Astrocyte (in vitro differentiated cells and primary cell): ENCODE measurements at regions not wholly inside any gene's neighbourhood (a gene's known extent, or its start where the extent isn't known, plus 50 kb on each side); places are given as distances from the start of the nearest gene placed in this dataset.
A peak's percentile ranks its signal among the peaks of the same experiment; 100 is the strongest.

Source experiments
- DNase-seq: peaks from one replicate; pipeline ENCODE4 v3.0.0-alpha.2; 2010; ENCODE audit warnings: low read depth
- FAIRE-seq: peaks from 2 replicates; lab custom pipeline; 2011; peaks lifted over from hg19 to GRCh38; lab: Jason Lieb, UNC
- H2AFZ ChIP-seq: 2 replicates; pipeline ENCODE4 v1.6.0; 2012; ENCODE audit warnings: low read depth, low read length, inconsistent platforms
- H3K27ac ChIP-seq: 2 replicates; pipeline ENCODE4 v1.5.1; 2011; ENCODE audit warnings: low read depth, low read length, inconsistent platforms
- H3K27me3 ChIP-seq: 2 replicates; pipeline ENCODE4 v1.6.0; 2011; ENCODE audit warnings: low read length, inconsistent platforms; ENCODE audit not compliant: insufficient read depth
- H3K36me3 ChIP-seq: 2 replicates; pipeline ENCODE4 v1.5.1; 2011; ENCODE audit warnings: low read length, inconsistent platforms; ENCODE audit not compliant: insufficient read depth
- H3K4me1 ChIP-seq: 2 replicates; pipeline ENCODE4 v1.5.1; 2011; ENCODE audit warnings: low read length, inconsistent platforms; ENCODE audit not compliant: insufficient read depth
- H3K4me2 ChIP-seq: 2 replicates; pipeline ENCODE4 v1.6.0; 2012; ENCODE audit warnings: low read length, inconsistent platforms
- H3K4me3 ChIP-seq: 2 replicates; pipeline ENCODE4 v1.5.1; 2011; ENCODE audit warnings: low read depth, mild to moderate bottlenecking, low read length, inconsistent platforms; ENCODE audit not compliant: insufficient read depth
- H3K79me2 ChIP-seq: 2 replicates; pipeline ENCODE4 v1.6.0; 2012; ENCODE audit warnings: mild to moderate bottlenecking, low read length, inconsistent platforms; ENCODE audit not compliant: insufficient read depth
- H3K9ac ChIP-seq: 2 replicates; pipeline ENCODE4 v1.6.0; 2012; ENCODE audit warnings: mild to moderate bottlenecking, low read length, inconsistent platforms
- H3K9me3 ChIP-seq: 2 replicates; pipeline ENCODE4 v1.5.1; 2012; ENCODE audit warnings: low read depth, mild to moderate bottlenecking, low read length, inconsistent platforms; ENCODE audit not compliant: insufficient read depth
- H4K20me1 ChIP-seq: 2 replicates; pipeline ENCODE4 v1.6.0; 2012; ENCODE audit warnings: low read length, inconsistent platforms; ENCODE audit not compliant: insufficient read depth
- H3K27ac Mint-ChIP-seq: one replicate; pipeline ENCODE4 v1.8.0; 2021; ENCODE audit warnings: mild to moderate bottlenecking, mixed read lengths; ENCODE audit not compliant: unreplicated experiment
- H3K27me3 Mint-ChIP-seq: one replicate; pipeline ENCODE4 v1.8.0; 2021; ENCODE audit warnings: low read depth, mixed read lengths; ENCODE audit not compliant: unreplicated experiment
- H3K36me3 Mint-ChIP-seq: one replicate; pipeline ENCODE4 v1.8.0; 2021; ENCODE audit warnings: low read depth, mixed read lengths; ENCODE audit not compliant: unreplicated experiment
- H3K4me1 Mint-ChIP-seq: one replicate; pipeline ENCODE4 v1.8.0; 2021; ENCODE audit warnings: low read depth, mixed read lengths; ENCODE audit not compliant: unreplicated experiment
- H3K4me3 Mint-ChIP-seq: one replicate; pipeline ENCODE4 v1.8.0; 2021; ENCODE audit warnings: mild to moderate bottlenecking, moderate library complexity, mixed read lengths; ENCODE audit not compliant: unreplicated experiment
- H3K9me3 Mint-ChIP-seq: one replicate; pipeline ENCODE4 v1.8.0; 2021; ENCODE audit warnings: mild to moderate bottlenecking, mixed read lengths; ENCODE audit not compliant: unreplicated experiment
- CTCF ChIP-seq: IDR thresholded peaks from 2 replicates; pipeline ENCODE4 v1.5.1; 2011; ENCODE audit warnings: low read depth, mild to moderate bottlenecking, inconsistent platforms, low read length, moderate library complexity; ENCODE audit not compliant: insufficient read depth
- EZH2 ChIP-seq: IDR thresholded peaks from 2 replicates; pipeline ENCODE4 v1.6.1; 2012; ENCODE audit warnings: mild to moderate bottlenecking, low read length, inconsistent platforms; ENCODE audit not compliant: insufficient read depth

GRCh38 chr3:106473576-106474475 is 605.0 kb upstream of the CBLB start:
- Histone ChIP-seq H3K4me1 (no peaks in the 10 kb centered on the region), H3K27me3 (no peaks in the 10 kb centered on the region), H3K4me2 (no peak overlapping the region), H3K4me3 (no peak overlapping the region), H3K79me2 (no peaks in the 10 kb centered on the region), H4K20me1 (no peaks in the 10 kb centered on the region), H3K9ac (no peak overlapping the region), H3K9me3 (no peaks in the 10 kb centered on the region), H3K27ac (no peak overlapping the region), H3K36me3 (no peaks in the 10 kb centered on the region), H2AFZ (no peak overlapping the region)
- H3K27me3 Mint-ChIP-seq = no peaks in the 10 kb centered on the region
- H3K4me1 Mint-ChIP-seq = no peaks in the 10 kb centered on the region
- no peak overlapping the region for H3K4me3 Mint-ChIP-seq
- H3K27ac Mint-ChIP-seq = no peak overlapping the region
- DNase-seq (no peak), FAIRE-seq (no peak)
- no peak for TF ChIP-seq EZH2
- TF ChIP-seq CTCF = no peak
- no peaks in the 10 kb centered on the region for H3K36me3 Mint-ChIP-seq
- H3K9me3 Mint-ChIP-seq = no peaks in the 10 kb centered on the region

GRCh38 chr3:106482451-106482850 is 613.6 kb upstream of the CBLB start:
- Histone ChIP-seq H4K20me1 (no peaks in the 10 kb centered on the region), H3K36me3 (no peaks in the 10 kb centered on the region), H3K79me2 (no peaks in the 10 kb centered on the region), H3K4me1 (no peaks in the 10 kb centered on the region), H2AFZ (no peak overlapping the region), H3K27ac (no peak overlapping the region), H3K27me3 (no peaks in the 10 kb centered on the region), H3K4me2 (no peak overlapping the region), H3K9me3 (no peaks in the 10 kb centered on the region), H3K4me3 (no peak overlapping the region), H3K9ac (no peak overlapping the region)
- peaks cover 3% of the 10 kb centered on the region for H3K9me3 Mint-ChIP-seq
- DNase-seq (peak; percentile 4), FAIRE-seq (no peak)
- no peak overlapping the region for H3K27ac Mint-ChIP-seq
- no peaks in the 10 kb centered on the region for H3K27me3 Mint-ChIP-seq
- no peaks in the 10 kb centered on the region for H3K4me1 Mint-ChIP-seq
- TF ChIP-seq CTCF = no peak
- no peak for TF ChIP-seq EZH2
- H3K4me3 Mint-ChIP-seq = no peak overlapping the region
- no peaks in the 10 kb centered on the region for H3K36me3 Mint-ChIP-seq

- no peaks in the 10 kb centered on the region for H3K27me3 ChIP-seq
- H4K20me1 ChIP-seq = no peaks in the 10 kb centered on the region
- FAIRE-seq = no peak
- H3K27ac ChIP-seq = no peak overlapping the region
- no peak overlapping the region for H3K4me3 ChIP-seq
- no peaks in the 10 kb centered on the region for H3K79me2 ChIP-seq
- no peak for TF ChIP-seq EZH2
- TF ChIP-seq CTCF = no peak
- H3K36me3 ChIP-seq = no peaks in the 10 kb centered on the region
- no peaks in the 10 kb centered on the region for H3K4me1 ChIP-seq
- H2AFZ ChIP-seq = no peak overlapping the region
- DNase-seq = no peak
- H3K9ac ChIP-seq = no peak overlapping the region
- H3K4me1 Mint-ChIP-seq = no peaks in the 10 kb centered on the region
- H3K36me3 Mint-ChIP-seq = no peaks in the 10 kb centered on the region
- no peaks in the 10 kb centered on the region for H3K9me3 Mint-ChIP-seq
- H3K27ac Mint-ChIP-seq = no peak overlapping the region
- no peak overlapping the region for H3K4me2 ChIP-seq
- no peak overlapping the region for H3K4me3 Mint-ChIP-seq
- H3K27me3 Mint-ChIP-seq = no peaks in the 10 kb centered on the region
- H3K9me3 ChIP-seq = no peaks in the 10 kb centered on the region
These were observed 616.4 kb upstream of the CBLB start for GRCh38 chr3:106485217-106485616.
